Activated naive CD8-positive, alpha-beta T cell treated with anti-CD3 and anti-CD28 coated beads, Interleukin-2, amount 50 U/mL, for 24 hours (primary cell): ENCODE measurements at regions not wholly inside any gene's neighbourhood (a gene's known extent, or its start where the extent isn't known, plus 50 kb on each side); places are given as distances from the start of the nearest gene placed in this dataset.

Source experiments
- ATAC-seq: fragments of 150-1000 bp; cut with Tn5 transposase; one replicate; pipeline ENCODE4 v1.10.0; 2021
- DNase-seq: peaks from one replicate; pipeline ENCODE4 v3.0.0; 2021
- H3K27ac Mint-ChIP-seq: one replicate; pipeline ENCODE4 v1.8.0; 2021; ENCODE audit warnings: mild to moderate bottlenecking, mixed read lengths
- H3K27me3 Mint-ChIP-seq: one replicate; pipeline ENCODE4 v1.8.0; 2021; ENCODE audit warnings: mixed read lengths
- H3K36me3 Mint-ChIP-seq: one replicate; pipeline ENCODE4 v1.8.0; 2021; ENCODE audit warnings: low read depth, mixed read lengths
- H3K4me1 Mint-ChIP-seq: one replicate; pipeline ENCODE4 v1.8.0; 2021; ENCODE audit warnings: mixed read lengths
- H3K4me3 Mint-ChIP-seq: one replicate; pipeline ENCODE4 v1.8.0; 2021; ENCODE audit warnings: mild to moderate bottlenecking, moderate library complexity, mixed read lengths
- H3K9me3 Mint-ChIP-seq: one replicate; pipeline ENCODE4 v1.8.0; 2021; ENCODE audit warnings: mixed read lengths

DNA sequence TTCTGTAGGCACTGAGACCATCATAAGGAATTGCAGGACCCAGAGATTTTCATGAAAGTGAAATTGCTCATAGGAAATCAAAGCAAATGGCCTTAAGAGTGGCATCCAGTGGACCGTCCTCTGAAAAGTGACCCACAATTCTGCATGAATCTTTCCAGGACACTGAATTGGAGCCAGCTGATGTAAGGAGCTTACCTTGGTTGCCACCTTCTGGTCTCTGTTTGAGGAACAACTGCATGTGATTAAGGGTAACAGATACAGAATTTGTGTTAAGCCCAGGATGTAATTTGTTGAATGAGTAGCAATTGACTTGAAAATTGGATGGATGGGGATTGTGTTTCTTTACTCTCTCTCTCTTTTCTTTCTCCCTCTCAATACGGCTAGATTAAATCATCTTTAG lies 49.9 kb upstream of the GAS1 start:
- ATAC-seq, result no peak
- peaks cover 28% of the 10 kb centered on the region for H3K27me3 Mint-ChIP-seq
- no peak overlapping the region for H3K4me3 Mint-ChIP-seq
- H3K27ac Mint-ChIP-seq, result no peak overlapping the region
- H3K36me3 Mint-ChIP-seq, result no peaks in the 10 kb centered on the region
- H3K4me1 Mint-ChIP-seq, result no peaks in the 10 kb centered on the region
- no peaks in the 10 kb centered on the region for H3K9me3 Mint-ChIP-seq
- no peak for DNase-seq

GRCh38 chr9:86997951-86998350 lies 50.6 kb upstream of the GAS1 start:
- Mint-ChIP-seq H3K4me1 (no peaks in the 10 kb centered on the region), H3K4me3 (no peak overlapping the region), H3K36me3 (no peaks in the 10 kb centered on the region), H3K27ac (no peak overlapping the region), H3K27me3 (peaks cover 28% of the 10 kb centered on the region), H3K9me3 (peaks cover 5% of the 10 kb centered on the region)
- ATAC-seq, result no peak
- no peak for DNase-seq

- no peaks in the 10 kb centered on the region for H3K4me1 Mint-ChIP-seq
- H3K4me3 Mint-ChIP-seq, result no peak overlapping the region
- ATAC-seq, result no peak
- peaks cover 5% of the 10 kb centered on the region for H3K9me3 Mint-ChIP-seq
- H3K27ac Mint-ChIP-seq, result no peak overlapping the region
- peaks cover 8% of the 10 kb centered on the region for H3K27me3 Mint-ChIP-seq
- no peaks in the 10 kb centered on the region for H3K36me3 Mint-ChIP-seq
- DNase-seq, result no peak
Measured at GRCh38 chr9:87002517-87002916, 55.2 kb upstream of the GAS1 start.

- ATAC-seq (no peak), DNase-seq (no peak)
- Mint-ChIP-seq H3K27ac (no peak overlapping the region), H3K27me3 (peaks cover 8% of the 10 kb centered on the region), H3K4me3 (no peak overlapping the region), H3K9me3 (peaks cover 5% of the 10 kb centered on the region), H3K36me3 (no peaks in the 10 kb centered on the region), H3K4me1 (no peaks in the 10 kb centered on the region)
Measured at GRCh38 chr9:87004016-87004415, 56.7 kb upstream of the GAS1 start.

DNA sequence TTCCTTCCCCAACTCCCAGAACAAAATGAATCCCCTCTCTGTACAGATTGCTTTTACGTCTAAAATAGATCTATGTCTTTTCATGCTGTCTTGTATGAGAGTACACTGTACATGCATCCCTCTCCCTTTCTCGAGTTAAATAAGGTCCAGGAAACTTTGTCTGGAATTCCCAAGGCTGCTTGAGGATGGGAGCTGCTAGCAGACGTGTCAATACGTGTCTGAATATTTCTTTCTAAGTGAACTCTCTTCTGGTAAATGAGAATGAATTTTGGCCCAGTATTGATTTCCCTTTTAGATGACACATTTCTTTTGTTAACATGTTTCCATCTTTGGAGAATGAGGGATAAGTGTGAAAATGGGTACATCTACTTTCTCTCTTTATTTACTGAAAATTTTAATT lies 59.6 kb upstream of the GAS1 start:
- Mint-ChIP-seq H3K27ac (no peak overlapping the region), H3K9me3 (peaks cover 5% of the 10 kb centered on the region), H3K36me3 (no peaks in the 10 kb centered on the region), H3K27me3 (peaks cover 8% of the 10 kb centered on the region), H3K4me3 (no peak overlapping the region), H3K4me1 (no peaks in the 10 kb centered on the region)
- no peak for ATAC-seq
- no peak for DNase-seq

DNA sequence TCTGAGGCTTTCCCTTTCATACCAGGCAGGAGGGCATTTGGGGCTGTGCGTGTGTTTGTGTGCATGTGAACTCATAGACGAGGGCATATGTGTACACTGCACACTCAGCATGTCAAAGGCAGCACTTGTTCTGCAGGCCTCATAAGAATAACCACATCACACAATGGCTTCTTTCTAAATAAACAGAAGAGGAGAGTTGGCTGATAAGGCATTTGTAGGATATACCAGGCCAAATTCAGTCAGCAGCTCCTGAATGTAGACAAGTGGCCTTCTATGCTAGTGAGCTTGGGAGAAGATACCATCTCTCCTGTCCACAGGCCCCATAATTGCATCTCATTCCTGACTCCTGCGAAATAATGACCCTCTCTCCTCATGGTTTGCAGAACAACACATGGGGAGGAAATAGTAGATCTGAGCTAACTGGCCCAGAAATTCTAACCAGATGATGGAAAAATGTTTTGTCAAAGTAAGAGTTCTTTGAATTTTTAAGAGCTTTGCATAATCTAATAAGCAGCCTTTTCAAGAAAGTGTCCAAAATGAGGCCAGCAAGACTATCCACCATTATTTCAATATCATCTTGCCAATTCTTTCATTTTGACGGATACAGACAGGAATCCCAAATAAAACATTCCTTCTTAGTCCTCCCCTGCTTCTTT lies 60.5 kb upstream of the GAS1 start:
- H3K27ac Mint-ChIP-seq, result no peak overlapping the region
- ATAC-seq (no peak), DNase-seq (no peak)
- H3K27me3 Mint-ChIP-seq, result peaks cover 3% of the 10 kb centered on the region
- no peaks in the 10 kb centered on the region for H3K36me3 Mint-ChIP-seq
- no peaks in the 10 kb centered on the region for H3K4me1 Mint-ChIP-seq
- H3K4me3 Mint-ChIP-seq, result no peak overlapping the region
- no peaks in the 10 kb centered on the region for H3K9me3 Mint-ChIP-seq

DNA sequence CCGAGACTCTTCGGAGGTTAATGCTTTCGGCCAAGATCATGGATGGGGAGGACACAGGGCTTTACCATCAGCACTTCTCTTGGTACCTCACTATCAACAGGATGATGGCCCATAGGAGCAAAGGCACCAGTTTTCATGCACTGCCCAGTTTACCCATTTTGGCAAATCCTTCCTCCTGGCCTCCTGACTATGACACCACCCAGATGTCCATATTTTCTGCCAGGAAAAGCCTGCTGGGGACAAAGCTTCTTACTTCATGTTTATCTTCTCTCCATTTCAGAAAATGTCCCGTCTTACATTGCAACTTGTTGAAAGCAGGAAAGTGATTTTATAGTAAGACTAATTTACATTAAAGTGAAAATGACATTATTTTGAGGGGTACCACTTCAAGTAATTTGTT lies 61.4 kb upstream of the GAS1 start:
- ATAC-seq, result no peak
- Mint-ChIP-seq H3K4me1 (no peaks in the 10 kb centered on the region), H3K4me3 (no peak overlapping the region), H3K36me3 (no peaks in the 10 kb centered on the region), H3K27ac (no peak overlapping the region), H3K9me3 (no peaks in the 10 kb centered on the region), H3K27me3 (no peaks in the 10 kb centered on the region)
- no peak for DNase-seq

GRCh38 chr9:87010626-87011025 lies 63.3 kb upstream of the GAS1 start:
- Mint-ChIP-seq H3K4me3 (no peak overlapping the region), H3K27me3 (no peaks in the 10 kb centered on the region), H3K36me3 (no peaks in the 10 kb centered on the region), H3K27ac (no peak overlapping the region), H3K9me3 (no peaks in the 10 kb centered on the region), H3K4me1 (no peaks in the 10 kb centered on the region)
- ATAC-seq (no peak), DNase-seq (no peak)

DNA sequence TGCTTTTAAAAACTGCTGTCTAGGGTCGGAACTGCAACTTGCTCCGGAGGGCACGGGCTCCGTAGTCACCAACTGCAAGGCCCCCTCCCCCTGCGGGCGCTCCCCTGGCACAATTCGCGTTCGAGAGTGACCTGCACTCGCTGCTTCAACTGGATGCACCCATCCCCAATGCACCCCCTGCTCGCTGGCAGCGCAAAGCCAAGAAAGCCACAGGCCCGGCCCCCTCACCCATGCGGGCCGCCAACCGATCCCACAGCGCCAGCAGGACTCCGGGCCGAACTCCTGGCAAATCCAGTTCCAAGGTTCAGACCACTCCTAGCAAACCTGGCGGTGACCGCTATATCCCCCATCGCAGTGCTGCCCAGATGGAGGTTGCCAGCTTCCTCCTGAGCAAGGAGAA lies 64.2 kb upstream of the GAS1 start:
- Mint-ChIP-seq H3K4me3 (no peak overlapping the region), H3K36me3 (no peaks in the 10 kb centered on the region), H3K9me3 (no peaks in the 10 kb centered on the region), H3K27ac (no peak overlapping the region), H3K27me3 (peaks cover 2% of the 10 kb centered on the region), H3K4me1 (no peaks in the 10 kb centered on the region)
- ATAC-seq (no peak), DNase-seq (no peak)

DNA sequence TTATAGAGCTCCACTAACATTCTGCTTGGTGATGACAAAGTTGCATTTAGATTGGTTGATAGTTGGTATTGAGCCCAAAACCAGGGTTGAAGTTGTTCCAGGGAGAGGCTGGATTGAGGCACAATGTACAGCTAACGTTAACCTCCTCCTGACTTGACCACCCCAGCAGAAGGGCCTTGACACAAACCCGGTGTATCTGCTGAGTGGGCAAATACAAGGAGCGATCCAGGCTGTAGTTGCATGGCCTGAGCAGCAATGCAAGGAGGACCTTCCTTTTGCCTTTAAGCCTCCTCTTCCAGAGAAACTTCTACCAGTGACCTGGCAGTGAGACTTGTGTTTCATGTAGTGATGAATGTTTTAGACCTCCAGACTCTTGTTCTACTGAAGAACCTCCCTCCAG lies 66.2 kb upstream of the GAS1 start:
- Mint-ChIP-seq H3K27ac (no peak overlapping the region), H3K4me3 (no peak overlapping the region), H3K4me1 (no peaks in the 10 kb centered on the region), H3K9me3 (no peaks in the 10 kb centered on the region), H3K36me3 (no peaks in the 10 kb centered on the region), H3K27me3 (peaks cover 2% of the 10 kb centered on the region)
- no peak for ATAC-seq
- no peak for DNase-seq

DNA sequence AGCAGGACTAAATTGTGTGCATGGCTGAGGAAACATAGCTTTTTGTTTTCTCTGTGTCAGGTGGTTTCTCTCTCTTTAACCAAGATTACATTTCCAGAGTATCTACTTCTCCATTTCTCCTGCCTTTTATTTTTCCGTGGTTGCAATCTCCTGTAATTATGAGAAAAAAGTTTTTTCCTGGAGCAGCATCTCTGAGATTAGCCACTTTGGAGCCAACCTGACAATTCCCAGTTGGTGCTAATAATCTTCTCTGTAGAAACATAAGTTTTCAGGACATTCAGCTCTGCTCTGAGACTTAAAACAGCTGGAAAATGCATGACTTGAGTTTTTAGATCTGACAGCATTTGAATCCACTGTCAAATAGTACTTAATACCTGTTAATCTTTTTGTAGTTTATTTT lies 67.1 kb upstream of the GAS1 start:
- DNase-seq (no peak), ATAC-seq (no peak)
- Mint-ChIP-seq H3K36me3 (no peaks in the 10 kb centered on the region), H3K27ac (no peak overlapping the region), H3K4me1 (no peaks in the 10 kb centered on the region), H3K4me3 (no peak overlapping the region), H3K27me3 (peaks cover 2% of the 10 kb centered on the region), H3K9me3 (no peaks in the 10 kb centered on the region)

- DNase-seq (no peak), ATAC-seq (no peak)
- Mint-ChIP-seq H3K27me3 (peaks cover 2% of the 10 kb centered on the region), H3K4me1 (no peaks in the 10 kb centered on the region), H3K9me3 (no peaks in the 10 kb centered on the region), H3K36me3 (no peaks in the 10 kb centered on the region), H3K27ac (no peak overlapping the region), H3K4me3 (no peak overlapping the region)
Measured at GRCh38 chr9:87016681-87017080, 69.4 kb upstream of the GAS1 start.

GRCh38 chr9:87020169-87020950 lies 73.1 kb upstream of the GAS1 start:
- no peaks in the 10 kb centered on the region for H3K9me3 Mint-ChIP-seq
- no peak overlapping the region for H3K27ac Mint-ChIP-seq
- ATAC-seq (no peak), DNase-seq (no peak)
- no peak overlapping the region for H3K4me3 Mint-ChIP-seq
- no peaks in the 10 kb centered on the region for H3K36me3 Mint-ChIP-seq
- peaks cover 8% of the 10 kb centered on the region for H3K27me3 Mint-ChIP-seq
- H3K4me1 Mint-ChIP-seq, result no peaks in the 10 kb centered on the region

GRCh38 chr9:87022178-87022577 lies 74.9 kb upstream of the GAS1 start:
- ATAC-seq, result no peak
- DNase-seq, result no peak
- no peak overlapping the region for H3K4me3 Mint-ChIP-seq
- no peak overlapping the region for H3K27ac Mint-ChIP-seq
- H3K9me3 Mint-ChIP-seq, result no peaks in the 10 kb centered on the region
- no peaks in the 10 kb centered on the region for H3K4me1 Mint-ChIP-seq
- H3K36me3 Mint-ChIP-seq, result no peaks in the 10 kb centered on the region
- H3K27me3 Mint-ChIP-seq, result peaks cover 11% of the 10 kb centered on the region

- no peak overlapping the region for H3K4me3 Mint-ChIP-seq
- H3K27ac Mint-ChIP-seq, result no peak overlapping the region
- no peaks in the 10 kb centered on the region for H3K36me3 Mint-ChIP-seq
- H3K27me3 Mint-ChIP-seq, result peaks cover 11% of the 10 kb centered on the region
- DNase-seq (no peak), ATAC-seq (no peak)
- H3K4me1 Mint-ChIP-seq, result no peaks in the 10 kb centered on the region
- peaks cover 7% of the 10 kb centered on the region for H3K9me3 Mint-ChIP-seq
Measured at GRCh38 chr9:87026204-87026603, 78.9 kb upstream of the GAS1 start.
